WTC11 (cell line): ENCODE measurements at regions not wholly inside any gene's neighbourhood (a gene's known extent, or its start where the extent isn't known, plus 50 kb on each side); places are given as distances from the start of the nearest gene placed in this dataset.

Source experiments
- KAT7 ChIP-seq: sonication (generic); formaldehyde crosslinking; IDR thresholded peaks from 2 replicates; pipeline ENCODE4 v1.8.1; 2023; ENCODE audit warnings: missing genetic modification reagents, mild to moderate bottlenecking, borderline replicate concordance
- NR3C1 ChIP-seq: sonication (generic); formaldehyde crosslinking; conservative IDR thresholded peaks from 2 replicates; pipeline ENCODE4 v1.8.1; 2023; ENCODE audit warnings: low read depth, mild to moderate bottlenecking, missing genetic modification reagents
- RELA ChIP-seq: sonication (generic); formaldehyde crosslinking; IDR thresholded peaks from 2 replicates; pipeline ENCODE4 v1.8.1; 2022; ENCODE audit warnings: missing genetic modification reagents, mild to moderate bottlenecking, borderline replicate concordance
- STAT6 ChIP-seq: sonication (generic); formaldehyde crosslinking; conservative IDR thresholded peaks from 2 replicates; pipeline ENCODE4 v1.8.1; 2023; ENCODE audit warnings: mild to moderate bottlenecking, low read depth, missing genetic modification reagents, moderate library complexity
- ZNF671 ChIP-seq: fragments of 250-450 bp; sonication (Bioruptor Pico); IDR thresholded peaks from 2 replicates; pipeline ENCODE4 v1.8.0; 2021; ENCODE audit warnings: mild to moderate bottlenecking
- TF ChIP-seq, protein P1 (sequence below): fragments of 200-600 bp; IDR thresholded peaks from 2 replicates; pipeline ENCODE4 v1.8.0; 2022; ENCODE audit warnings: antibody characterized with exemption

DNA sequence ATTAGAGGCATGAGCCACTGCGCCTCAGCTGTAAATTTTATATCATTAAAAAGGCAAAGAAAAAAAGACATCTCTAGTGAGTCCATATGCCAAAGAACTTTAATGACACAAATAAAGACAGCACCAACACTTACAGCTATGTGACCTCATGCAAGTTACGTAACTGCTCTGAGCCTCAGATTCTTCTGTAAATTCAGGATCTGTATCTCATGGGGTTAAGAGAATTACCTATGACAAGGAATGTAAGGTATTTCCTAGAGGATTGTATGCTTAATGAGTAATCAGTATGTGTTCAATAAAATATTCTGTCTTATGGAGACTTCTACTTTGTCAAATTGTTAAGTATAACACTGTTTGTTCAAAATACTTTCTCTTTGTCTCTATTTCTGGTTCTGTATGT lies 274.0 kb upstream of the GLI3 start:
- TF ChIP-seq KAT7: no peak
- no peak for TF ChIP-seq STAT6 (CRISPR knock-in tag)
- no peak for TF ChIP-seq ZNF671
- TF ChIP-seq, protein P1, sequence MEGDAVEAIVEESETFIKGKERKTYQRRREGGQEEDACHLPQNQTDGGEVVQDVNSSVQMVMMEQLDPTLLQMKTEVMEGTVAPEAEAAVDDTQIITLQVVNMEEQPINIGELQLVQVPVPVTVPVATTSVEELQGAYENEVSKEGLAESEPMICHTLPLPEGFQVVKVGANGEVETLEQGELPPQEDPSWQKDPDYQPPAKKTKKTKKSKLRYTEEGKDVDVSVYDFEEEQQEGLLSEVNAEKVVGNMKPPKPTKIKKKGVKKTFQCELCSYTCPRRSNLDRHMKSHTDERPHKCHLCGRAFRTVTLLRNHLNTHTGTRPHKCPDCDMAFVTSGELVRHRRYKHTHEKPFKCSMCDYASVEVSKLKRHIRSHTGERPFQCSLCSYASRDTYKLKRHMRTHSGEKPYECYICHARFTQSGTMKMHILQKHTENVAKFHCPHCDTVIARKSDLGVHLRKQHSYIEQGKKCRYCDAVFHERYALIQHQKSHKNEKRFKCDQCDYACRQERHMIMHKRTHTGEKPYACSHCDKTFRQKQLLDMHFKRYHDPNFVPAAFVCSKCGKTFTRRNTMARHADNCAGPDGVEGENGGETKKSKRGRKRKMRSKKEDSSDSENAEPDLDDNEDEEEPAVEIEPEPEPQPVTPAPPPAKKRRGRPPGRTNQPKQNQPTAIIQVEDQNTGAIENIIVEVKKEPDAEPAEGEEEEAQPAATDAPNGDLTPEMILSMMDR: no peak
- no peak for TF ChIP-seq NR3C1 (CRISPR knock-in tag)
- no peak for TF ChIP-seq RELA (CRISPR knock-in tag)
